ENCODE measurements at regions not wholly inside any gene's neighbourhood (a gene's known extent, or its start where the extent isn't known, plus 50 kb on each side); places are given as distances from the start of the nearest gene placed in this dataset.

DNA sequence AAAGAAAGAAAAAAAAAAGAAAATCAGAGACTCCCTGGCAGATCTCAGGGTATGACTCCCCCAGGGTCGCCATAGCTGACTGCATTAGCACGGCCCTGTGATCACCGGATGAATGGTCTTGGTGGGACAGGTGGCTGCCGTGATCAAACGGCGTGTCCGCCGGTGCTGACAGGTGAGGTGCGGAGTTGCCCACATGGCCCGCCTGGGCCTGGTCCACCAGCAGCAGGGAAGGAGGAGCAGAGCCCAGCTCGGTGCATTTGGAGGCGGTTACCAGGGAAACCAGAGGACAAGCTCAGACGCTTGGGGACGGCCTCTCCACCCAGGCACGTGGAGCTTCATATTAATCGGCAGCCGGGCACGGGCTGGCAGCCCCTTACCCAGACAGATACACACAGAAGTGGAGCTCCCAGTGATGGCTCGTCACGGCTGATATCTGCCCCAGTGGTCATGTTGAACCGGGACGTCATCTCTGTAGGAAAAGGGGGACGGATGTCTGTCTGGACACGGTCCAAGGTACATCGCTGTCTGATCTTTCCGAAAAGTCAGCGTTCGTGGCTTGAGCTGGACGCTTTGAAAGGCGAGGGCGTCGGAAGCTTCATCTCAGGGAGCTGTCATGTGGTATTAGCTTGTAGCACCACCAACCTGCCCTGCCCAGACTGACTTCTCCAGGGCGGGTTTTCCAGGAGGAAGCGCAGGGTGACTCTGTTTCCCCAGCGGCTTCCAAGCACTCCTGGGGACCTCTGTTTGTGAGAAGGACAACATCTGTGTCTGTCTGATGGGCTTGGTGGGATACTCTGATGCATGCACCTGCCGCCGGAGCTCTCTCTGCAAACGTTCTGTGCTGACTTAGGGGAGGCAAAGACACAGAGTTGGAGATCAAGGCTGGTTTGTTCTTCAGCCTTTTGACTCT, 180.7 kb downstream of the CRLF2 start:
- Histone ChIP-seq H3K4me1 (no peaks in the 10 kb centered on the region), H3K4me3 (no peak overlapping the region), H3K36me3 (no peaks in the 10 kb centered on the region), H3K27me3 (ENCODE audit: low read depth) (no peaks in the 10 kb centered on the region), H3K27ac (no peak overlapping the region), H3K9me3 (no peaks in the 10 kb centered on the region)
- ATAC-seq: no peak
- no peak for DNase-seq
- intact Hi-C loops (cut with DNase I): no loop called here
- no peak for TF ChIP-seq CTCF (IDR thresholded peaks at IDR 0.05)

DNA sequence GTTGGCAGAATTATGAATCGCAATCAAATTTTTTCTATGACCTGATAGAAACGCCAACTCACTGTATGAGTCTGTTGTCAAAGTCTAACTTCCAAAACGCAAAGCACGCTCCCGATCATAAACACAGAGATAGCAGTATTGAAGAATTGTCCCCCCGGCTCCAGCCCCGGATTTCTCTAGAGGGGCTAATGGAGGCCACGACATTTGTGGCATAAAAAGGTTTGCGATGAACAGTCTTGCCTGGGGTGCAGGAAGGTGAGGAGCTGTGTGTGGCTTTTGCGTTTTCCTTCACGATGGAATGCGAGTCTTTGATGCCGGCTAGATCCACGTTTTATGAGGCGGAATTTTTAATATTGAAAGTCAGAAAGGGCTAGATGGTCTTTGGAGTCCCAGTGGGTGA, 183.0 kb downstream of the CRLF2 start:
- DNase-seq: no peak
- no peak for TF ChIP-seq CTCF (IDR thresholded peaks at IDR 0.05)
- intact Hi-C loops (cut with DNase I): no loop called here

DNA sequence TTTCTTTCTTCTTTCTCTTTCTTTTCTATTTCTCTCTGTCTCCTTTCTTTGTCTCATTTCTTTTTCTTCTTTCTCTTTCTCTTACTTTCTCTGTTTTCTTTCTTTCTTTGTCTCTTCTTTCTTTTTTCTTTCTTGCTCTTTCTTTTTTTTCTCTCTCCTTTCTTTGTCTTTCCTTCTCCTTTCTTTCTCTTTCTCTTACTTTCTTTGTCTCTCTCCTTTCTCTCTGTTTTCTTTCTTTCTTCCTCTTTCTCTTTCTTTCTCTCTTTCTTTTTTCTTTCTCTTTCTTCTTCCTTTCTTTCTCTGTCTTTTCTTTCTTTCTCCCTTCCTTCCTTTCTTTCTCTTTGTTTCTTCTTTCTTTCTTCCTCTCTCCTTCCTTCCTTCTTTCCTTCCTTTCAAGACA, 184.8 kb downstream of the CRLF2 start:
- TF ChIP-seq CTCF (IDR thresholded peaks at IDR 0.05): no peak
- H3K36me3 ChIP-seq: no peaks in the 10 kb centered on the region
- no peaks in the 10 kb centered on the region for H3K4me1 ChIP-seq
- no peaks in the 10 kb centered on the region for H3K27me3 ChIP-seq (ENCODE audit: low read depth)
- intact Hi-C loops (cut with DNase I): no loop called here
- no peak overlapping the region for H3K4me3 ChIP-seq
- DNase-seq (no peak), ATAC-seq (no peak)
- H3K27ac ChIP-seq: no peak overlapping the region
- no peaks in the 10 kb centered on the region for H3K9me3 ChIP-seq

More for the DNA sequence above, 183.0 kb downstream of the CRLF2 start:
- Histone ChIP-seq H3K36me3 (no peaks in the 10 kb centered on the region), H3K4me3 (no peak overlapping the region), H3K27ac (no peak overlapping the region), H3K4me1 (no peaks in the 10 kb centered on the region), H3K9me3 (no peaks in the 10 kb centered on the region), H3K27me3 (ENCODE audit: low read depth) (no peaks in the 10 kb centered on the region)
- ATAC-seq: no peak

DNA sequence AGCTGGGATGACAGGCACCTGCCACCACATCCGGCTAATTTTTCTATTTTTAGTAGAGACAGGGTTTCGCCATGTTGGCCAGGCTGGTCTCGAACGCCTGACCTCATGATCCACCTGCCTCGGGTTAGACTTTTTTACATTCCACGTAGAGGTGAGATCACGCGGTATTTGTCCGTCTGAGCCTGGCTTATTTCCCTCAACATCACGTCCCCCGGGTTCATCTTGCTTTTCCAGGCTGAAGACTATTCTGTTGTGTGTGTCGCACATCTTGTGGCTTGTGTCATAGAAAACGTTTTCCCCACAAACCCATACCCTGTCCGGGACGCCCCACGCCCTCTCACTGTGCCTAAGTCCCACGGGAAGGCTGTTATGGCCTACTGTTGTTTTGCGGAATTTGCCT, 185.3 kb downstream of the CRLF2 start:
- TF ChIP-seq CTCF (IDR thresholded peaks at IDR 0.05): no peak
- intact Hi-C loops (cut with DNase I): no loop called here

GRCh38 chrX:1026263-1027015, 186.0 kb downstream of the CRLF2 start:
- Histone ChIP-seq H3K27ac (no peak overlapping the region), H3K4me1 (no peaks in the 10 kb centered on the region), H3K36me3 (no peaks in the 10 kb centered on the region), H3K4me3 (no peak overlapping the region), H3K9me3 (no peaks in the 10 kb centered on the region), H3K27me3 (ENCODE audit: low read depth) (no peaks in the 10 kb centered on the region)
- DNase-seq (no peak), ATAC-seq (no peak)
- no peak for TF ChIP-seq CTCF (IDR thresholded peaks at IDR 0.05)
- intact Hi-C loops (cut with DNase I): no loop called here

More for the DNA sequence above, 185.3 kb downstream of the CRLF2 start:
- no peaks in the 10 kb centered on the region for H3K4me1 ChIP-seq
- H3K27ac ChIP-seq: no peak overlapping the region
- DNase-seq (no peak), ATAC-seq (no peak)
- H3K9me3 ChIP-seq: no peaks in the 10 kb centered on the region
- H3K27me3 ChIP-seq (ENCODE audit: low read depth): no peaks in the 10 kb centered on the region
- no peak overlapping the region for H3K4me3 ChIP-seq
- H3K36me3 ChIP-seq: no peaks in the 10 kb centered on the region
